ENCODE measurements at regions not wholly inside any gene's neighbourhood (a gene's known extent, or its start where the extent isn't known, plus 50 kb on each side); places are given as distances from the start of the nearest gene placed in this dataset.

DNA sequence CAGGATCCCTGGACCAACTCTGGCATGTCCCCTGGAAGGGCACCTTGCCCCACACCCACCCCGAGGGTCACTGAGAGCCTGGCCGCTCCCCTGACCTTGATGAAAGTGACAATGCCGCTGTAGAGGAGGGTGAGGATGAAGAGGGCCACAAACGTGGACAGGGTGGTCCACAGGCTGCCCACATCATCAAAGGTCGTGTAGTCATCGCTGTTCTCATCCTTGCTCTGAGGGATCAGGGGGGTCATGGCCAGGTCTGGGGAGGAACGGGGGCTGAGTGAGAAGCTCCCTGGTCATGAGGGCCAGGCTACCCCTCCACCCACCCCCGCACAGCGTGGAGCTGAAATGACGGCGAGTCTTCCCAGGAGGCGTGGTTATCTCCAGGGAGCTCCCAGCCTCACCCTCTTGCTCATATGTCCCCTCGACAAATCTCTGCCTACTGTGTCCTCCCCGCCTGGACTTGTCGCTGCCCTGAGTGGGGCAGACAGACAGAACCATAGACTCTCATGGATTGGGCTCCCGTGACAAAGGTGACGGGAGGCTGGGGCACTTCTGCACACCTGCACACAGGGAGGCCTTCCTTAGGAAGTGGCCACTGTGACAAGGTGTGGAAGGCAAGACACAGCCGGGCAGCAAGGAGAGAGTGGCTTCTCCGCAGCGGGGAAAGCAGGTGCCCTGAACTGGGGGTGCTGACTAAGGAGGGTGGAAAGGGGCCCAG, 311.1 kb downstream of the TMEM121 start:
- intact Hi-C loops (cut with micrococcal nuclease), result no loop called here
- Mint-ChIP-seq H3K4me1 (peaks cover 21% of the 10 kb centered on the region), H3K27ac (peak overlapping the region; percentile 50), H3K4me3 (no peak overlapping the region), H3K36me3 (ENCODE audit: low read depth) (peaks cover 41% of the 10 kb centered on the region), H3K9me3 (no peaks in the 10 kb centered on the region), H3K27me3 (no peaks in the 10 kb centered on the region)
- CTCF ChIA-PET, result no interaction called here
- TF ChIP-seq, protein P1, sequence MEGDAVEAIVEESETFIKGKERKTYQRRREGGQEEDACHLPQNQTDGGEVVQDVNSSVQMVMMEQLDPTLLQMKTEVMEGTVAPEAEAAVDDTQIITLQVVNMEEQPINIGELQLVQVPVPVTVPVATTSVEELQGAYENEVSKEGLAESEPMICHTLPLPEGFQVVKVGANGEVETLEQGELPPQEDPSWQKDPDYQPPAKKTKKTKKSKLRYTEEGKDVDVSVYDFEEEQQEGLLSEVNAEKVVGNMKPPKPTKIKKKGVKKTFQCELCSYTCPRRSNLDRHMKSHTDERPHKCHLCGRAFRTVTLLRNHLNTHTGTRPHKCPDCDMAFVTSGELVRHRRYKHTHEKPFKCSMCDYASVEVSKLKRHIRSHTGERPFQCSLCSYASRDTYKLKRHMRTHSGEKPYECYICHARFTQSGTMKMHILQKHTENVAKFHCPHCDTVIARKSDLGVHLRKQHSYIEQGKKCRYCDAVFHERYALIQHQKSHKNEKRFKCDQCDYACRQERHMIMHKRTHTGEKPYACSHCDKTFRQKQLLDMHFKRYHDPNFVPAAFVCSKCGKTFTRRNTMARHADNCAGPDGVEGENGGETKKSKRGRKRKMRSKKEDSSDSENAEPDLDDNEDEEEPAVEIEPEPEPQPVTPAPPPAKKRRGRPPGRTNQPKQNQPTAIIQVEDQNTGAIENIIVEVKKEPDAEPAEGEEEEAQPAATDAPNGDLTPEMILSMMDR (IDR thresholded peaks at IDR 0.05), result no peak
- POLR2A ChIA-PET, result interaction anchor here (1.0 to 11.4 kb wide), 7 partner anchors 9 to 24 kb away, joined by 3 to 148 read pairs (median 7); no protein-coding TSS in a partner anchor
- DNase-seq (no peak), ATAC-seq (ENCODE audit: low read depth) (peak; percentile 2)

DNA sequence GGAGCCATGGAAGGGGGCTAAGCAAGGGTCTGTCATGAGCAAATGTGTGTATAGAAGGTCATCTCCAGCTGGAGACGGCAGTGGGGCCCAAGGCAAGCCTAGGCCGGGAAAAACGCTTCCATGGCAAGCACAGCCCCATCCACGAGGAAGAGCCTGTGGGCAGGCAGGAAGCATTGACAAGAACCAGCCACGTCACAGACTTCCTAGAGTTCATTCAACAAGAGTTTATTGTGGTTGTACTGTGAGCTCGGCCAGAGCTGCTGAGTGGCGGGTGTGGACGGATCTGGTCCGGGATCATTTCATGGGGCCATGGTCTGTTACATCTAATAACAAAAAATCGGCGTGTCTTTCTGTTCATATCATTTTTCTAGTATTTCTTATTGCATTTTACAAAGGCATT, 311.7 kb downstream of the TMEM121 start:
- peaks cover 21% of the 10 kb centered on the region for H3K4me1 Mint-ChIP-seq
- H3K27ac Mint-ChIP-seq, result peak overlapping the region; percentile 50
- no peaks in the 10 kb centered on the region for H3K9me3 Mint-ChIP-seq
- DNase-seq (no peak), ATAC-seq (ENCODE audit: low read depth) (no peak)
- H3K36me3 Mint-ChIP-seq (ENCODE audit: low read depth), result peaks cover 47% of the 10 kb centered on the region
- ChIA-PET CTCF (no interaction called here), POLR2A (interaction anchor here (1.0 to 11.4 kb wide), 7 partner anchors 8 to 127 kb away, joined by 3 to 148 read pairs (median 4); no protein-coding TSS in a partner anchor)
- intact Hi-C loops (cut with micrococcal nuclease), result no loop called here
- no peak overlapping the region for H3K4me3 Mint-ChIP-seq
- H3K27me3 Mint-ChIP-seq, result no peaks in the 10 kb centered on the region
- TF ChIP-seq, protein P1 (IDR thresholded peaks at IDR 0.05), result no peak

DNA sequence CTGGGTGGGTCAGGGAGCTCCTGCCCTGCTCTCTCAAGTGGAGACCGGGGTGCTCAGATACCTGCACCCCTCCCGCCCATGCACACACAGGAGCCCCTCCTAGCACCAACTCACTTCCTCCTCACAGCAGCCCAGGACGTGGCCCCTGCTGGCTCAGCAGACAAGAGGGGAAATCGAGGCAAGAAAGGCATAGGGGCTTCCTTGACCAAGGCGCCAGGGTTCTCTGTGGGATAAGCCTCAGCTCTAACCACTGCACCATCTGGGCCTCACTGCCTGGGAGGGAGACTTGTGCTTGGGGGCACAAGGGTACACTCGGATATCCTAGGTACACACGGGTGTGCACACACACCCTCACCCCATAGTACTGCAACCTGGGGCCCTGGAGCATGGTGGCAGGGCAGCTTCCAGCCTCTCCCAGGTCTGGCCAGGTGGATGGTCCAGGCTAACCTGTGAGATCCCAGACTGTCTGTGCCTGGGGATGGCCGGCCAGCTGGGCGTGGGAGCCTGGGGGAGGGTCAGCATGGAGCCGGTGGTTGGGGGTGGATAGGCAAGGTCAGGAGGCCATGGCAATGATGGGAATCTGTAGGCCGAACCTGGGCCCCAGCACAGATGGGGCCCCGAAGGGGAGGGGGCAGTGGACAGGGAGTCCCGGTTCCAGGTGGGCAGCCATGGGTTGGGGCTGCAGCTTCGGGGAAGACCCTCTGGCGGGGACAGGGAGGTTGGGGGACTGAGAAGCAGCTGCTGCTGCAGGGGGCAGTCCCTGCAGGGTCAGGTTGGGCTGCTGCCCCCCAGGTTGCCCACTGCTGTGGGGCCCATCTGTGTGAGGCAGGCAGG, 312.4 kb downstream of the TMEM121 start:
- Mint-ChIP-seq H3K27me3 (no peaks in the 10 kb centered on the region), H3K4me1 (peaks cover 22% of the 10 kb centered on the region), H3K4me3 (no peak overlapping the region), H3K27ac (no peak overlapping the region), H3K36me3 (ENCODE audit: low read depth) (peaks cover 54% of the 10 kb centered on the region), H3K9me3 (no peaks in the 10 kb centered on the region)
- ChIA-PET CTCF (no interaction called here), POLR2A (interaction anchor here (1.0 to 11.4 kb wide), 6 partner anchors 9 to 128 kb away, joined by 3 to 148 read pairs (median 11); no protein-coding TSS in a partner anchor)
- ATAC-seq (ENCODE audit: low read depth) (no peak), DNase-seq (no peak)
- TF ChIP-seq, protein P1 (IDR thresholded peaks at IDR 0.05), result no peak
- intact Hi-C loops (cut with micrococcal nuclease), result no loop called here

DNA sequence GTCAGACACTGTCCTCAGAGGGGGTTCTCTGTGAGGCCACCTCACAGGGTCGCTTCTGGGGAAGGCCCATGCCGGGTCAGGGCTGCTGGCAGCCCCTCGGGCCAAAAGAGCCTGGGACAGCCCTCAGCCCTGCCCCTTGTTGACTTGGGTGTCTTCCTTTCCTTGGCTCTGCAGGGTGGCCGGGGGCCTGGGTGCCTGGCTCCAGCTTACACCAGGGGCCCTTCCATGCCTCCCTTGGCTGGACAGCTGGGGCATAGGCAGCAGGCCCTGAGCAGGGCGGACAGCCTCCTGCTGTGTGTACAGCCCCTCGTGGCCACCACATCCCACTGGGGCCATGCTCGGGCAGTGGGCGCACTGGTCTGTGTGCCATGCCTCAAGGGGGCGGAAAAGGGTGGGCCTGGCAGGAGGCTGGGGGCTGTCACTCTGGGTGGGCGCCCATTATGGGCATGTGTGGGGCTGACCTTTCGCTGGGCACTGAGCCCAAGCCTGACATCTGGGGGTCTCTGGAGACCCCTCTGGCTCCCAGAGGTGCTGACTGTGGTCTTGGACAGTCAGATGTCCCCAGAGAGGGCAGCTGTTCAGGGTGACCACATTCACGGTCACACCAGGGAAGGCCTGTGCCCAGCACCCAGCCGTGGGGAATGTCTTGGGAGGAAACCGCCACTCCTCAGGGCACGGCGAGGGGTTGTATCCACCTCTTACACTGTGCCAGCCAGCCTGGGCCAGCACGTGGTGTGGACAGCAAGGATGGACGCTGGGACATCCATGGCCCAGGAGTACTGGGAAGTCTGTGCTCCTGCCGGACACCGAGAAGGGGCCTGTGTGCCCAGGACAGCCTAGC, 313.3 kb downstream of the TMEM121 start:
- Mint-ChIP-seq H3K36me3 (ENCODE audit: low read depth) (peaks cover 61% of the 10 kb centered on the region), H3K4me1 (peaks cover 19% of the 10 kb centered on the region), H3K4me3 (no peak overlapping the region), H3K27ac (no peak overlapping the region), H3K27me3 (no peaks in the 10 kb centered on the region), H3K9me3 (no peaks in the 10 kb centered on the region)
- TF ChIP-seq, protein P1 (IDR thresholded peaks at IDR 0.05), result no peak
- intact Hi-C loops (cut with micrococcal nuclease), result no loop called here
- ATAC-seq (ENCODE audit: low read depth) (no peak), DNase-seq (no peak)
- ChIA-PET CTCF (no interaction called here), POLR2A (interaction anchor here (0.7 to 11.4 kb wide), 8 partner anchors 8 to 128 kb away, joined by 3 to 148 read pairs (median 6); no protein-coding TSS in a partner anchor)
